Transverse colon (tissue), 4 donors: ENCODE measurements at regions not wholly inside any gene's neighbourhood (a gene's known extent, or its start where the extent isn't known, plus 50 kb on each side); places are given as distances from the start of the nearest gene placed in this dataset.

Experiments used
- POLR2AphosphoS5 ChIP-seq, 3 donors: sonication (generic); formaldehyde crosslinking; IDR thresholded peaks; one replicate each; pipeline ENCODE4 v1.6.1; 2016; ENCODE audit warnings: antibody characterized with exemption in 3 of 3
- TF ChIP-seq, protein P1 (sequence below), 5 experiments: fragments of 200-600 bp in 3 of 5; fragments of 450-650 bp in 2 of 5; sonication (generic) in 3 of 5; IDR thresholded peaks; 1 replicate in 2 of 5; 2 replicates in 3 of 5; pipeline ENCODE4 v1.5.1; 2016 to 2017; ENCODE audit warnings: antibody characterized with exemption in 5 of 5, inconsistent platforms in 3 of 5, mild to moderate bottlenecking in 2 of 5, moderate library complexity in 1 of 5

DNA sequence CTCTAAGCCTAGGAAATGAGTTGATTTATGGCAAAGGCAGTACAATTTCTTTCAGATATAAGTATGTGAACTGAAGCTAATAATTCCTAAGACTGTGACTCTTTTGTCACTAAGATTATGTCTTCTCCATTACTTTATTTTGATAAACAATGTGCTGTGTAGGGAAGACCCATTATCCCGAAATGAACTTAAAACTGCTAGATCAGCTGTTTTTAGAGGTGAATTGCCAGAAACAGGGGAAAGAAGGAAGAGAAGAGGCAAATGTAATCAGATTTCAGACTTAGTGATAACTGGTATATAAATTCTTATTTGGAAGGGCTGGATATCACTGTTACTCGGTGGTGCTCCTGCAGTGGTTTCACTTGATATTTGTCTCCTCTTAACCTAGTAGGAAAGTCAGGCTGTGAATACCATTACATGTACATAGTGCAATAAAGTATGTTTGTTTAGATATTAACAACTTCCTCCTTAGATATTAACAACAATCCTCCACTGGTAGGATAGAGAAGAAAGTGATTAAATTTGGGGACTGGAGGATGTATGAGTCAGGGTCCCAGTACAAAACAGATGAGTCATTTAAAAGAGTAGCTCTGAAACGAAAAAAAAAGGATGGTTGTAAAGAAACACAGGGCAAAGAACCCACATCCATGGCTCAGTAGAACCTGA is 338.5 kb upstream of the KCNH8 start:
- TF ChIP-seq, protein P1, sequence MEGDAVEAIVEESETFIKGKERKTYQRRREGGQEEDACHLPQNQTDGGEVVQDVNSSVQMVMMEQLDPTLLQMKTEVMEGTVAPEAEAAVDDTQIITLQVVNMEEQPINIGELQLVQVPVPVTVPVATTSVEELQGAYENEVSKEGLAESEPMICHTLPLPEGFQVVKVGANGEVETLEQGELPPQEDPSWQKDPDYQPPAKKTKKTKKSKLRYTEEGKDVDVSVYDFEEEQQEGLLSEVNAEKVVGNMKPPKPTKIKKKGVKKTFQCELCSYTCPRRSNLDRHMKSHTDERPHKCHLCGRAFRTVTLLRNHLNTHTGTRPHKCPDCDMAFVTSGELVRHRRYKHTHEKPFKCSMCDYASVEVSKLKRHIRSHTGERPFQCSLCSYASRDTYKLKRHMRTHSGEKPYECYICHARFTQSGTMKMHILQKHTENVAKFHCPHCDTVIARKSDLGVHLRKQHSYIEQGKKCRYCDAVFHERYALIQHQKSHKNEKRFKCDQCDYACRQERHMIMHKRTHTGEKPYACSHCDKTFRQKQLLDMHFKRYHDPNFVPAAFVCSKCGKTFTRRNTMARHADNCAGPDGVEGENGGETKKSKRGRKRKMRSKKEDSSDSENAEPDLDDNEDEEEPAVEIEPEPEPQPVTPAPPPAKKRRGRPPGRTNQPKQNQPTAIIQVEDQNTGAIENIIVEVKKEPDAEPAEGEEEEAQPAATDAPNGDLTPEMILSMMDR (IDR thresholded peaks at IDR 0.05) = no peak
- TF ChIP-seq POLR2AphosphoS5 (IDR thresholded peaks at IDR 0.05) = no peak
